Testis (tissue), 2 donors: ENCODE measurements at regions not wholly inside any gene's neighbourhood (a gene's known extent, or its start where the extent isn't known, plus 50 kb on each side); places are given as distances from the start of the nearest gene placed in this dataset.

ENCODE experiments used
- DNase-seq: peaks from one replicate; pipeline ENCODE4 v3.0.0-alpha.2; 2019
- H3K27ac ChIP-seq, 2 donors: fragments of 200-600 bp; sonication (generic); one replicate each; pipeline ENCODE4 v1.5.1; 2019
- H3K27me3 ChIP-seq: fragments of 200-600 bp; sonication (generic); one replicate; pipeline ENCODE4 v1.5.1; 2019
- H3K36me3 ChIP-seq: fragments of 200-600 bp; sonication (generic); one replicate; pipeline ENCODE4 v1.5.1; 2017; ENCODE audit warnings: low read depth; ENCODE audit errors: missing control alignments
- H3K4me1 ChIP-seq: fragments of 200-600 bp; sonication (generic); one replicate; pipeline ENCODE4 v1.5.1; 2019
- H3K4me3 ChIP-seq, 2 donors: fragments of 200-600 bp; sonication (generic); one replicate each; pipeline ENCODE4 v1.5.1; 2017 to 2019
- H3K9me3 ChIP-seq: fragments of 200-600 bp; sonication (generic); one replicate; pipeline ENCODE4 v1.5.1; 2017
- POLR2A ChIP-seq: fragments of 450-650 bp; IDR thresholded peaks from one replicate; pipeline ENCODE4 v1.6.1; 2017; ENCODE audit warnings: antibody characterized with exemption, mild to moderate bottlenecking, moderate library complexity
- WGBS, 2 donors: methylation state at CpG; one replicate each; pipeline ENCODE4 v1.1.5; 2018; 5-methylcytosine and 5-hydroxymethylcytosine counted together
- intact Hi-C: fragments of 100-400 bp; cut with DNase I; formaldehyde crosslinking; loops from one replicate; pipeline ENCODE4 v1.15.1; 2023; ENCODE audit warnings: low total_unique reads
- TF ChIP-seq, protein P1 (sequence below), 3 experiments: fragments of 450-650 bp in 2 of 3; fragments of 200-600 bp in 1 of 3; sonication (generic) in 1 of 3; IDR thresholded peaks; one replicate each; pipeline ENCODE4 v1.5.1; 2016 to 2019; ENCODE audit warnings: antibody characterized with exemption in 3 of 3, mild to moderate bottlenecking in 2 of 3, moderate library complexity in 1 of 3

DNA sequence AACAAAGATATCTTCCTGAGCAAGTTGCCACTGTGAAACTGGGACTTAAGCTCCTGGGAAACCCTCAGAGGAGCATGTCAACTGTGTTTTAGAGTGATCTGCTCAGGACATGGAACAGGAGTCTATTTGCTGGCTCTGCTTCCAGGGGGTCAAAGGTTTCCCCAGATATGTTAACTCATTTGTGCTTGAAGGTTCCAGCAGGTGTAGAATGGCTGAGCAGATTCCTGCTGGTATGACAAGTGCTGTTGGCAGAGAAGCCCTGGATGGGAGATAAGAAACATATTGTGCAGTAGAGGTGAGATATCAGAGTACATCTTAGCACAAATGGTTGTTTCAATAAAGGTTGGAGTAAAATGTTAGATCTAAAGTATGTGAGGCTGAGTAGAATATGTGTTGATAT, 282.7 kb upstream of the DACH1 start:
- H3K27ac ChIP-seq = no peak overlapping the region
- DNase-seq = no peak
- H3K27me3 ChIP-seq = no peaks in the 10 kb centered on the region
- no peaks in the 10 kb centered on the region for H3K4me1 ChIP-seq
- no peaks in the 10 kb centered on the region for H3K36me3 ChIP-seq
- H3K9me3 ChIP-seq = no peaks in the 10 kb centered on the region
- intact Hi-C loops = no loop called here
- TF ChIP-seq, protein P1, sequence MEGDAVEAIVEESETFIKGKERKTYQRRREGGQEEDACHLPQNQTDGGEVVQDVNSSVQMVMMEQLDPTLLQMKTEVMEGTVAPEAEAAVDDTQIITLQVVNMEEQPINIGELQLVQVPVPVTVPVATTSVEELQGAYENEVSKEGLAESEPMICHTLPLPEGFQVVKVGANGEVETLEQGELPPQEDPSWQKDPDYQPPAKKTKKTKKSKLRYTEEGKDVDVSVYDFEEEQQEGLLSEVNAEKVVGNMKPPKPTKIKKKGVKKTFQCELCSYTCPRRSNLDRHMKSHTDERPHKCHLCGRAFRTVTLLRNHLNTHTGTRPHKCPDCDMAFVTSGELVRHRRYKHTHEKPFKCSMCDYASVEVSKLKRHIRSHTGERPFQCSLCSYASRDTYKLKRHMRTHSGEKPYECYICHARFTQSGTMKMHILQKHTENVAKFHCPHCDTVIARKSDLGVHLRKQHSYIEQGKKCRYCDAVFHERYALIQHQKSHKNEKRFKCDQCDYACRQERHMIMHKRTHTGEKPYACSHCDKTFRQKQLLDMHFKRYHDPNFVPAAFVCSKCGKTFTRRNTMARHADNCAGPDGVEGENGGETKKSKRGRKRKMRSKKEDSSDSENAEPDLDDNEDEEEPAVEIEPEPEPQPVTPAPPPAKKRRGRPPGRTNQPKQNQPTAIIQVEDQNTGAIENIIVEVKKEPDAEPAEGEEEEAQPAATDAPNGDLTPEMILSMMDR (IDR thresholded peaks at IDR 0.05) = no peak
- no peak for TF ChIP-seq POLR2A
- no peak overlapping the region for H3K4me3 ChIP-seq

DNA sequence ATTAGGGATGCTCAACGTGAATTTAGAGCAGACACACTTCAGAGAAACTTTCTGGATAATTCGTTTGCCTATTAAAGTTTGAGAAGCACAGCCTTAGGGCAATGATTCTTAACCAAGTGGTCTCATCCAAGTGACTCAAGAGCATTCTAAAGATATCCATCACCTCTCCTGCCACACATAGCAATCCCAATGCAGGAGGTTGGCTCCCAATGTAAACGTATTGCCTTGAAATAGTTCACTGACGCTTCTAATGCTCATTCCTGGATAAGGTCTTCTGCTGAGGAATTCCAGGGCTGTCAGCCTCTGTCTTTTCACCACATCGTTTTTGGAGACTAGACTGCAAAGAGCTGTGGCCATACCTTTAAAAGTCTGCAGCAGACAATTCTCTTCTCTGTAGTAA, 279.8 kb upstream of the DACH1 start:
- DNase-seq = no peak
- no peak for TF ChIP-seq POLR2A
- TF ChIP-seq, protein P1 (IDR thresholded peaks at IDR 0.05) = no peak
- H3K4me1 ChIP-seq = no peaks in the 10 kb centered on the region
- intact Hi-C loops = no loop called here
- no peaks in the 10 kb centered on the region for H3K27me3 ChIP-seq
- H3K36me3 ChIP-seq = no peaks in the 10 kb centered on the region
- no peak overlapping the region for H3K27ac ChIP-seq
- WGBS, 2 donors = 82 to 86% methylated on average over 5 of the region's 5 CpGs
- no peaks in the 10 kb centered on the region for H3K9me3 ChIP-seq
- no peak overlapping the region for H3K4me3 ChIP-seq

DNA sequence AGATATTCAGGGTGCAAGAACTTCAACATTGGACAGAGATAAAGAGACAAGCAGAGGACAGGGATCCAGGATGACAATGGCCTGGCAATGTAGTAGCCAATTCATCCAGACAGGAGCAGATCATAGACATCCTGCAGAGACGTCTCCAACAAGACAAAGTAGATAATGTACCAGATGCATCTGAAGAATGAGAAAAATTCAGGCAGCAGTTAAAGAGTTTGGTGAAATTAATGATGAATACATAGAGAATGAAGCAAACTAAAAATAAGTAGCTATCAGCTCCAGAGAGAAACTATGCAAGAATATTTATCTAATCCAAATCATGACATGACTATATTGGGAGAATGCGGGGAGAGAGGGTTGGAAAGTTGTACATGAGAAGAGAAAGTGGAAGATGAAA, 278.4 kb upstream of the DACH1 start:
- TF ChIP-seq, protein P1 (IDR thresholded peaks at IDR 0.05) = no peak
- TF ChIP-seq POLR2A = no peak
- intact Hi-C loops = no loop called here
- no peaks in the 10 kb centered on the region for H3K27me3 ChIP-seq
- no peak for DNase-seq
- no peaks in the 10 kb centered on the region for H3K9me3 ChIP-seq
- no peaks in the 10 kb centered on the region for H3K36me3 ChIP-seq
- 59 to 62% methylated on average over 2 of the region's 2 CpGs for WGBS, 2 donors
- H3K4me3 ChIP-seq = no peak overlapping the region
- no peak overlapping the region for H3K27ac ChIP-seq
- no peaks in the 10 kb centered on the region for H3K4me1 ChIP-seq

DNA sequence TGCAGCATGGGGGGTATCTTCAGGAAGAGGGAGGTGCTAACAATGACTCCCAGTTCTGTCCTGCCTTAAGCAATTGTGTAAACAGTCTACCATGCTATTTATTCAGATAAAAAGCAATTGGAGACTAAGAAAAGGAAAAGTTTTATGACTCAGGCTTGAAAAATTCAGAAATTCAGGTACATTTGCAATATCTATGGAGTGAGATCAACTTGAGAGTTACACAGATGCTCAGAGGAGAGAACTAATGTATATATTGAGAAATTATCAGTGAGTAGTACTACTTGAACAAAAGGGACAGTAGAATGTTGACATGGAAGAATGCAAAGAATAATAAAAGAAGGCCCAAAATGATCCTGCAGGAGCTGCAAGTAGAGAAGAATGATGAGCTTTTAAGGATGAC, 277.6 kb upstream of the DACH1 start:
- Histone ChIP-seq H3K36me3 (no peaks in the 10 kb centered on the region), H3K9me3 (no peaks in the 10 kb centered on the region), H3K27ac (no peak overlapping the region), H3K4me1 (no peaks in the 10 kb centered on the region), H3K27me3 (no peaks in the 10 kb centered on the region), H3K4me3 (no peak overlapping the region)
- intact Hi-C loops = no loop called here
- TF ChIP-seq, protein P1 (IDR thresholded peaks at IDR 0.05) = no peak
- no peak for TF ChIP-seq POLR2A
- no peak for DNase-seq

DNA sequence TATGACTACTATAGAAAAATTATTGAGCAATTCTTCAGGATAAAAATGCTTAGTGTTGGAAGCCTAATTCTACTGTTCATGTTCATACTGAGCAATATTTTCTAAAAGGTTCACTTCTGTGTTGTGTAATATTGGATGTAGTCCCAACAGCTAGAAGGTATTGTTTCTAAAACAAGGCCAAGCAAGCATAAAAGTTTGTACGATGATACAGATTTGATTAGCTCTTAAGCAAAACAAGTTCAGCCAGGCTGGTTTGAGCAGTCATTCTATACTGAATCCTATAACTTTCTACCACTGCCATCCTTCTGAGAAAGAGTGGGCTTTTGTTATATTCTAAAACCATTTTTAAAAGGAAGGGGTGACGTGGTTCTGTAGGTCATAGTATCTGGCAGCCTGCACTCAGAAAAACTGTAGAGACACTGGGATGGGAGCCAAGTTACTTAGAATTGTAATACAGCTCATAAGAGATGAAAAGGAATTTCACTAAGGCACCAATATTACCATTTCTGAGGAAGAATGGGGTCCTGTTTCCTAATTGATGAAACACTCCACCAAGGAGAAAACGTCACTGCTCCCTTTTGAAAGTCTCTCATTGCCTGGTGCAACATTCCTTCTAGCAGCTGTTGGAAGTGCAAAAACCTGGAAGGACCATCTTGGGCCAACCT, 275.0 kb upstream of the DACH1 start:
- no peaks in the 10 kb centered on the region for H3K36me3 ChIP-seq
- H3K27ac ChIP-seq = no peak overlapping the region
- TF ChIP-seq, protein P1 (IDR thresholded peaks at IDR 0.05) = no peak
- no peak for TF ChIP-seq POLR2A
- DNase-seq = no peak
- H3K27me3 ChIP-seq = no peaks in the 10 kb centered on the region
- WGBS, 2 donors = 49 to 51% methylated on average over 3 of the region's 3 CpGs
- no peaks in the 10 kb centered on the region for H3K4me1 ChIP-seq
- intact Hi-C loops = no loop called here
- H3K9me3 ChIP-seq = no peaks in the 10 kb centered on the region
- H3K4me3 ChIP-seq = no peak overlapping the region
